Non-pigmented ciliary epithelial cell (primary cell): ENCODE measurements at regions not wholly inside any gene's neighbourhood (a gene's known extent, or its start where the extent isn't known, plus 50 kb on each side); places are given as distances from the start of the nearest gene placed in this dataset.
"Not testable (repeated sequence)": the region's sequence is repeated elsewhere in the genome, so short reads cannot be mapped to it uniquely, and the experiment has no call there.

Experiments
- DNase-seq: peaks from one replicate; pipeline ENCODE4 v3.0.0-alpha.2; 2010; ENCODE audit warnings: low read depth

DNA sequence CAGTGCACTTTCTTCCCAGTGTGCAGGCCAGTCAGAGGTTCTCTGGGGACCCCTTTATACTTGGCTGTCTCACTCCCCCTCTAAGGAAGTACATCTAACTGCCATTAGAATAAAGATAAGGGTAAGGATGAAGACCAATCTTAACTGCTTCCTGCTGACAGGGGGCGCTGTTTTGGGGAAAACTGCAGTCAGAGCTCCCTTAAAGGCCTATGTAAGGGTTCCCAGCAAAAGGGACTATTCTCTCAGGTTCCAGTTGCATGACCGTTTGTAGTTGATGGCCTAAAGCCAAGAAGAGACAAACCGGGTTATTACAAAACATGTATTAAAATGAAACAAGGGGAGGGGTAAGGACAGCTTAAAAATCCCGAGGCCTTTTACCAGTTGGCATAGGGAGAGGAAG lies 115.6 kb upstream of the SPIN4 start:
- DNase-seq: no peak

DNA sequence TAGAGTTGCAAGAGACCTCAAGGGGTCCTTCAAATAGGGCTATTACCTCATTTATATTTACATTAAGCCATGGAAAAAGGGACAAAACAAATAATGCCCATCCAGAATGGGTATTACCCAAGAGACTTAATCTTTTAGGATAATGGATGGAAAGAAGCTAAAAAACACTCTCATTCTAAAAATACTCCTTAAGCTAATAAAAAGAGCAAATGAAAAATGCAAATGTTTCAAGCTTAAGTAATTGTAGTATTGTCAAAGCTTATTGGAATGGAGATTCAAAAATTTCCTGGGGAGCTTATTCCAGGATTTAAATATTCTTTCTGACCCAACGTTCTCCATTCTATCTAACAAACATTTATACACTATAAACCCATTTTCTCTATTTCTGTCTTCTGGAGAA lies 107.8 kb upstream of the SPIN4 start:
- no peak for DNase-seq

DNA sequence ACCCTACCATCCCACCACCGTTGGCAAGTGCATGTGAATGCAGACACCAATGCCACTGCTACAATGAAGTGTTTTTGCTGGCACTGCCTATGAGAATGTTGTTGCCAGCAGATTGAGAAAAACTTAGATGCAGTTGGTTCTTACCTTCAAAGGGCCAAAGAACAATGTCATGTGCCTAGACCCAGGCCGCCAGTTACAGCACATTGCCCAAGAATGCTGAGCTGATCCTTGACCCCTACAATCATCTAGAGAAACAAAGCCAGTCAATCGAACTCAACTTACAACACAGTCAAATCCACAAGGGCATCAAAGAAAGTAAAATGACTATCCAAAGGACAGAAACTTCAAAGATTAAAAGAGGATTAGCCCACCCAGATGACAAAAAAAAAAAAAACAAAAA lies 102.4 kb upstream of the SPIN4 start:
- DNase-seq: no peak

DNA sequence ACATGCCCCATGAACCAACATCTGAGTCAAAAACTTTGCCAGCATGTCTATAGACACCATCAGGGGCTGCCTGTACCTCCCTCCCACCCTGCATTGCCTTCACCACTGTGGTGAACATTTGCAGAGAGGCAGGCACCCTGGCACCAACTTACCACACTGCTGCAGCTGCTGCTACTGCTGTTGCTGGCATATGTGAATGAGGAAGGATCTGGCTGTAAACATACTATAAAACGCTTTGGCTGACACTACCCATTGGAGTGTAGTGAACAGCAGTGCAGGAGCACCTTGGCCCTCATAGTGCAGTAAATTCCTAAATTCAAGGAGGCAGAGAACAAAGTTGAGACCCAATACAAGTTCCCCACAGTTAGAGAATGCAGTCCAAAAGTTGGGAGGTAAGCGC lies 90.6 kb upstream of the SPIN4 start:
- DNase-seq: no peak

DNA sequence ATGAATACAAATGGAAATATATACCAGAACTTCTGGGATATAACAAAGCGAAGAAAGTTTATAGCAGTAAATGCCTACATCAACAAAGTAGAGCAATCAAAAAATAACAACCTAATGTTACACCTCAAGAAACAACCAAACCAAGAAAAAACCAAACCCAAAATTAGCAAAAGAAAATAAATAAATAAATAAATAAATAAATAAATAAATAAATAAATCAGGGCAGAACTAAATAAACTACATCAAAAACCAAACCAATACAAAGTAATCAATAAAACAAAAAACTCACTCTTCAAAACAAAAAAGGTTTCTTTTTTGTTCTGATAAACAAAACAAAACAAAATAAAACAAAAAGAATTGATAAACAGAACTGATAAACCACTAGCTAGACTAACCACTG lies 88.4 kb upstream of the SPIN4 start:
- DNase-seq: no peak

DNA sequence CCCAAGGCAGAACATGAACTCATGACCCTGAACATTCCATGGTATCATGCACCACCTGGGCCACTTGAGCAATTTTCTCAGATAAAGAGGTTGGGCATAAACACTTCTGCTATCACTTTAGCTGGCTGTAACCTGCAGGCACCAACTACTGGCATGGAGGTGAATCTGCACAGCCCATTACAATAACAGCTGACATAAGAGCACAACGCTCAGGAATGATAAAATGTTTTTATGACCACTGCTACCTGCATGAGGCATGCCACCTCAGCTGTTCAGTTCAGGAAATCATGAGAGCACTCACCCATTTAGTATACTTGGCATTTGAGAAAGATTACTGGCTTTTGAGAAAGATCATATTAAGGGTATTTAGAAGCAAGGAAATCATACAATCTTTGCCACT lies 85.7 kb upstream of the SPIN4 start:
- no peak for DNase-seq

DNA sequence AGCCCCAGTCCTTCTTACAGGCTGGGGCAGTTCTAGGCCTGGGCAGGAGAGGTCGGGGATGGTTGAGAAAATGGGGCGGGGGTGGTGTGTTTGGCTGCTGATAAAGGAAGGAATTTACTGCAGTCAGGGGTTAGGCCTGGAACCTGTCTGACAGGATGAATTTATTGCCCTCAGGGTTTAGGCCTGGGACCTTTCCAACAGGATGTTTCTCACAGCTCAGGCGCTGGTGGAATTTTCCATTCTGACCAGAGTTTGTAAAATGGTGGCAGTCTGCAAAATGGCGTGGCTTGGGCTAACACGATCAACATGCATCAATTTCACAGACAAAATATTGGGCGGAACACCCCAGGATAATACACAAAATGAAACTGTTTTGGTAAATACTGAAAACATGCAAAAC lies 83.5 kb upstream of the SPIN4 start:
- DNase-seq: no peak

DNA sequence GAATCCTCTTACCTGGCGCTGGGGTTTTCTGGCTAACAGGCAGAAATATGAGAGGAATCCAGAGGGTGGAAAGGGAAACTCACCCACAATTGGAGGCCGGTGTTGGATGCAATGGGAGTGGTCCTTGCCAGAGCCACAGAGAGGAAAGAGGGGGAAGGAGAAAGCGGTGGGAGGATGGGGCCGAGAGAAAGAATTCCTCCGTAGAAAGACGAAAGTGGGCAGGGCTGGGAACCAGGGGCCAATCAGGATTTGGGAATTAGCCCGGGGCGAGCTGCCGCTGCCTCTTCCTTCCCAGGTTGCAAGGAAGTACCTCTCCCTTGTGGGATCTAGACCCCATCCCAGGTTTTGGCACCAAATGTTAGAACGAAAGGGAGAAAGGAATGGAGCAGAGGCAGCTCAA lies 83.1 kb upstream of the SPIN4 start:
- DNase-seq: no peak

DNA sequence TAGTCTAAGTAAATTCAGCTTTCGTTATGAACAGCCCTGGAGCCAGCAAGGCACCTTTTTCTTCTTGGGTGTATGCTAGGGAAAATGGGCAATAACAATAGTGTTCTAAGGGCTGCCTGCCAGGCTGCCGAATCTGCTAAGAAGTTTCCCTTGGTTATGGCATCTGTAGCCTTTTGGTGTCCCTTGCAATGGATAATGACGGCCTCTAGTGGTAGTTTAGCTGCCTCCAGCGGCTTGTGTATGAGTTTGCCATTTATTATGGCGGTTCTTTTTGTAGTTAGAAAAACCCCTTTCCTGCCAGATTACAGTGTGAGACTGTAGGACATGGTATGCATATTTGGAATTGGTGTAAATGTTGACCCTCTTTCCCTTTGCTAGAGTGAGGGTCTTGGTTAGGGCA lies 78.9 kb upstream of the SPIN4 start:
- no peak for DNase-seq

DNA sequence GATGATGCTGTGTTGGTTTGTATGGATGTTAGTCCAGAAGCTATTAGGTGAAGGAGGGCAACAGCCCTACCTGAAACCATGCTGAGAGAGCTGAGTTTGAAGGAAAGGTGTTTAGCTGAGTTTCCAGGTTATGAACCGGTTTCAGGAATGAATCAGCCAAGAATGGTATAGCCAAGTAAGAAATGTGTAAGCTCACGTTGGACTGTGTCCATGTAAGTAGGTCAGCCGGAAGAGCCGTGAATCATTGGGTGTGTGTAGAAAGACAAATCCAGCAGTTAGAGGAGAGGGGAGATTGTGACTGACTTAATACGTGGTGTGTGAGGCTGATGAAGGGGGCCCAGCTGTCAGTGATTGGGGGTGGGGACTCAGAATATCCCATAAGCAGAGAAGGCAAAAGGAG lies 77.2 kb upstream of the SPIN4 start:
- DNase-seq: no peak

DNA sequence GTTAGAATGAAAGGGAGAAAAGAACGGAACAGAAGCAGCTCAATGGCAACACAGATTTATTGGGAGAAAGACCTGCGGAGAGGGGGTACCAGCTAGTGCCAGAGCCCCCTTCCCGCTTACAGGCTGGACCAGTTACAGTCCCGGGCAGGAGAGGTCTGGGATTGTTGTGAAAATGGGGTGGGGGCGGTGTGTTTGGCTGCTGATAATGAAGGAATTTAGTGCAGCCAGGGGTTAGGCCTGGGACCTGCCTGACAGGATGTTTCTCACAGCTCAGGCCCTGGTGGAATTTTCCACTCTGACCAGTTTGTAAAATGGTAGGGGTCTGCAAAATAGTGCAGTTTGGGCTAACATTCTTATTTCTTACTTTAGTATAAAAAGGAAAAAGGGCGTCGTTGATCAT lies 75.4 kb upstream of the SPIN4 start:
- DNase-seq: no peak

DNA sequence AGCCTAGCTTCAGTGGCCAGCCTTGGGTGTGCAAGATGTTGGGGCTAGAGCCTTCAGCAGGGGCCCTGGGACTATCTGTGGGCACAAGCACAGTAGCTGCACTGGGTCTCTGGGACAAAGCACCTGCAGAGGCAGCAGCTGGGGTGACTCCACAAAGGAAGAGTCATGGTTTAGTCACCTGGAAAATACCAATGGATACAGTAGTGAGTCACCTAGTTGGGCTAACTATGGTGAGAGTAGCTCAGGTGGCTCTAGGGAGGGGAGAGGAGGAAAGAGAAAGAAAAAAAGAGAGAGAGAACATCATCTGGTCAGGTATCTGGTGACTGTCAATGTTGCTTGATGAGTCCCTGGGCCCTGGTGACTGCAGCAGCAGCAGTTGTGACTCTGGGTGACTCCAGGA lies 72.9 kb upstream of the SPIN4 start:
- no peak for DNase-seq

DNA sequence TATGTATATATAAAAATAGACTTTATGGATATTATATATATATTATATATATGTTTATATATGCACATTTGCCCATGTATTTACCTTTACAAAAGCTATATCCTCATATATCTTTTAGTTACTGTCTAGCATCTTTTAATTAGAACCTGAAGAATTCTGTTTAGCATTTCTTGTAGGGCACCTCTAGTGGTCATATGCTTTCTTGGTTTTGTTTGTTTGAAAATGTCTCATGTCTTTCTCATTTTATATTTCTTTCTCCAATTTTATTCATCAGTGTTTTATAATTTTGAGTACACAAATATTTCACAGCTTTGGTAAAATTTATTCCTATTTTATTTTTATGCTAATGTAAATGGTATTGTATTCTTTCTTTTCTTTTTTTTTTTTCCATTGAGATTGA lies 70.3 kb upstream of the SPIN4 start:
- DNase-seq: no peak

DNA sequence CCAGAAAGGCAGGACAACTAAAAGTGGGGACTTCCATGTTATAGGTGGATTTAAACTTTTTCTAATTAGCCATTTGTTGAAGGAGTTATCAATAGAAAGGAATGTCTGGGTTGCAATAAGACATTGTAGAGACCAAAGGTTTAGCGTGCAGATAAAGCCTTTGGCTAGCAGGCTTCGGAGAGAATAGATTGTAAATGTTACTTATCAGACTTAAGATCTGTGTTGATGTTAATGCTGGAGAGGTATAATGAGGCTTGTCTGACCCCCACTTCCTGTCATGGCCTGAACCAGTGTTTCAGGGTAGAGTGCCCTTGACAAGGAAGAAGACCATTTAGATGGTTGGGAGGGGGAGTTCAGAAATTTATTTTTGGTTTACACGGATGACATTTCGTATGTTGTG lies 67.1 kb upstream of the SPIN4 start:
- DNase-seq: no peak

DNA sequence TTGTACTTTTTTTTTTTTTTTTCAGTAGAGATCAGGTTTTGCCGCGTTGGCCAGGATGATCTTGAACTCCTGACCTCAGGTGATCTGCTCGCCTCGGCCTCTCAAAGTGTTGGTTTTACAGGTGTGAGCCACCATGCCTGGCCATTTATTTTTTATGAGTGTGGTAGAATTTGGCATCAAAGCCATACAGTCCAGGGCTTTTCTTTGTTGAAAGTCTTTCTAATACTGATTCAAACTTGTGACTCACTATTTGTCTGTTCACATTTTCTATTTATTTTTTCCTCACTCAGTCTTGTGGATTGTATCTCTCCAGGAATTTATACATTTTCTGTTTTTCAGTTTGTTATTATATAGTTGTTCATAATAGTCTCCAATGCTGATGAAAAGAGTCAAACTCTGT lies 66.5 kb upstream of the SPIN4 start:
- DNase-seq: no peak

DNA sequence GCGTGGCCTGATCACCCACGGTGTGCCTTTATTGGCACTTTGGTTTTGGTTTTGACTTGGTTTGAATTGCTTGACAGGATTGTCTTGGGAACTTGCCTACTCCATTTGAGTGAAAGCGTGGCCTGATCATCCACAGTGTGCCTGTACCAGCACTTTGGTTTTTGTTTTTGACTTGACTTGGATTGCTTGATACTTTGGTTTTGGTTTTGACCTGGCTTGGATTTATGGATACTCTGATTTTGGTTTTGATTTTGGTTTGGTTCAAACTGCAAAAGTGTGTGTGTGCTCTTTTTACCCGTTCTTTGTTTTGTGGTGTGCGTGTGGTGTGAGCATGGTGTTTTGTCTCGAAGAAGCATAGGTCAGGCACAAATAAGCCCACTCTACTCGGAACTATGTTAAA lies 58.8 kb upstream of the SPIN4 start:
- DNase-seq: not testable (repeated sequence)

DNA sequence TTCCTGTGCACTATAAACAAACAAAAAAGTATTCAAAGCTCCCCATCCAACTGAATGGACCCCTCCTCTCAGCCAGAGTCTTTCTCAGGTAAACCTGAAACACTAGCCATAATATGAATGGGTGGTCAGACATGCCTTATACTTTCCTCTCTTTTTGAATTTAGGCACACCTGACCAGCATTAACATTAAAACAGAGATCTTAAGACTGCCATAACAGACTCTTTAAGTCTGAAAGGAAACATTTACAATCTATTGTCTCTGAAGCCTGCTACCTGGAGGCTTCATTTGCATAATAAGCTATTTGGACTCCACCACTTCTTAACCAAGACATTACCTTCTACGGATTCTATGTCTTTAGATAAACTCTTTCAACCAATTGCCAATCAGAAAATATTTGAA lies 56.9 kb upstream of the SPIN4 start:
- DNase-seq: no peak

DNA sequence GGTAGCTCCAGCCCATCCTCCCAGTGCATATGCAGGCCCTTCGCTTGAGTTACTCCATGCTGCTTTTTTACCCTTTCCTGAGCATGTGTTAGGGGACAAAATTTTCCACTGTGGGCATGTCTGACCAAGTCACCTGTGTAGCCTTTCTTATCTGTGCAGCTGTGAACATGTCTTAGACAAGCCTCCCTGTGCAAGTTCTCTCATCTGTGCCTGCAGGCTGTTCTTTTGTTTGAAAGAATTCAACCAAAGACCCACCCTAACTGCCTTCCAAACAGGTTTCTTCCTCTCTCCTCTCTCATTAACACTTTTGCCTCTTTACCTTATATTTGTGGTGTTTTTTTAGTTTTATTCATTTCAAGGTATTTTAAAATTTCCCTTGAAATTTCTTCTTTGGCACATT lies 53.2 kb upstream of the SPIN4 start:
- no peak for DNase-seq

DNA sequence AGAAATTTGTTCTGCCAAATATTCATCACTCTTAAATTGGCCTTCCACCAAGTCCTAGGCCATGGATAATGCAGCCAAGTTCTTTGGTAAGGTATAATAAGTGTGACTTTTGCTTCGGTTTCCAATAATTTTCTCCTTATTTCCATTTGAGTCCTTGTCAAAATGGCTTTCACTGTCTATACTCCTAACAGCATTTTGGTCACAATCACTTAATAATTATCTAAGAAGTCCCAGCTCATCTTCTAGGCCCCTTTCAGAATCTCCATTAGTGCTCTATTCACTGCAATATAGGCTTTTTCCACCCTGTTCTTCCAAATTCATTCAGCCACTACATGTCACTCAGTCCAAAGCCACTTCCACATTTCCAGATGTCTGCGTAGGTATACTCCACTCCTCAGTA lies 51.0 kb upstream of the SPIN4 start:
- DNase-seq: no peak
